ENCODE measurements at regions not wholly inside any gene's neighbourhood (a gene's known extent, or its start where the extent isn't known, plus 50 kb on each side); places are given as distances from the start of the nearest gene placed in this dataset.

DNA sequence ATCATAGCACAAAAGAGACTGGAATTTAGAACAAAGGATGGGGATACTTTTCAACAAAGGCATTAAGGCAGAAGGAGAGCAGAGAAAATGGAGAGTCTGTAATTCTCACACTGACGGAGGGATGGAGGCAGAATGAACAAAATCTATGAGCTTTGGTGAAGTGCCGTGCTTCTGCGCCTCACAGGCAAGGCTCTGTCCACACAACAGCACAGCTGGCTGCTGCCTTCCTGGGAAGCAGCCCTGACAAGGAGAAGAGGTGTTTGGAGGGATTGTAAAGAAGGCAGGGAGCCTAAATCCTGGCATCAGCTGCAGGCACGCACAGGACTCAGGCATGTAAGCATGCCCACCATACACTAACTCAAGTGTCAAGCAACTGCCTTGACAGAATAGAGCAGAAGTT is 485.2 kb upstream of the KIF2A start:
- Histone ChIP-seq H3K27me3 (peaks cover 0 to 10% (median 0%) of the 10 kb centered on the region in 9 donors), H3K4me3 (no peak overlapping the region), H3K27ac (no peak overlapping the region), H3K9me3 (no peaks in the 10 kb centered on the region), H3K36me3 (no peaks in the 10 kb centered on the region), H3K4me1 (peaks cover 0 to 6% (median 0%) of the 10 kb centered on the region in 12 donors)
- intact Hi-C loops (cut with DNase I) = loop anchor here in 2 of 10 donors (10.0 kb wide), 2 partner anchors 146 to 866 kb away; no protein-coding TSS in a partner anchor
- ATAC-seq (no peak), DNase-seq (no peak)
- no peak for TF ChIP-seq POLR2A (IDR thresholded peaks at IDR 0.05)
- TF ChIP-seq, protein P1, sequence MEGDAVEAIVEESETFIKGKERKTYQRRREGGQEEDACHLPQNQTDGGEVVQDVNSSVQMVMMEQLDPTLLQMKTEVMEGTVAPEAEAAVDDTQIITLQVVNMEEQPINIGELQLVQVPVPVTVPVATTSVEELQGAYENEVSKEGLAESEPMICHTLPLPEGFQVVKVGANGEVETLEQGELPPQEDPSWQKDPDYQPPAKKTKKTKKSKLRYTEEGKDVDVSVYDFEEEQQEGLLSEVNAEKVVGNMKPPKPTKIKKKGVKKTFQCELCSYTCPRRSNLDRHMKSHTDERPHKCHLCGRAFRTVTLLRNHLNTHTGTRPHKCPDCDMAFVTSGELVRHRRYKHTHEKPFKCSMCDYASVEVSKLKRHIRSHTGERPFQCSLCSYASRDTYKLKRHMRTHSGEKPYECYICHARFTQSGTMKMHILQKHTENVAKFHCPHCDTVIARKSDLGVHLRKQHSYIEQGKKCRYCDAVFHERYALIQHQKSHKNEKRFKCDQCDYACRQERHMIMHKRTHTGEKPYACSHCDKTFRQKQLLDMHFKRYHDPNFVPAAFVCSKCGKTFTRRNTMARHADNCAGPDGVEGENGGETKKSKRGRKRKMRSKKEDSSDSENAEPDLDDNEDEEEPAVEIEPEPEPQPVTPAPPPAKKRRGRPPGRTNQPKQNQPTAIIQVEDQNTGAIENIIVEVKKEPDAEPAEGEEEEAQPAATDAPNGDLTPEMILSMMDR (IDR thresholded peaks at IDR 0.05) = no peak
- 71 to 84% (median 79%) methylated on average over 4 of the region's 4 CpGs for WGBS, 4 donors

DNA sequence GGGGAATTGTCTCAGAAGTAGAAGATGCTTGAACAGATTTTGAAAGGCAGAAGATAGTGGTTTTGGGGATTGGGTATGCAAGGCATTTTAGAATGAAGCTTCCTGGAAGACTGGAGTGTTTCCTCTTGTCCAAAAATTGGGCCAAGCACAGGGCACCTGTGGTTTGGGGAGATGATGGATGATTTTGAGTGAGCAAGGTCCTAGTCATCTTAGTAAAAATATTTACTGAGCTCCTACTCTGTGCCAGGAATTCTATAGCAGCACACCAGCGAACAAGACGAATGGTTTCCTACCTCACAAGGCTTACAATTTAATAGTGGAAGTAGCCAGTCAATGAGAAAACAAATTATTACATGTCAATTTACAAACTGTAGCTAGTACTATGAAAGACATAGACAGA is 484.4 kb upstream of the KIF2A start:
- TF ChIP-seq POLR2A (IDR thresholded peaks at IDR 0.05) = no peak
- TF ChIP-seq, protein P1 (IDR thresholded peaks at IDR 0.05) = no peak
- Histone ChIP-seq H3K36me3 (no peaks in the 10 kb centered on the region), H3K9me3 (no peaks in the 10 kb centered on the region), H3K27ac (no peak overlapping the region), H3K27me3 (peaks cover 0 to 4% (median 0%) of the 10 kb centered on the region in 9 donors), H3K4me1 (peaks cover 0 to 6% (median 0%) of the 10 kb centered on the region in 12 donors), H3K4me3 (no peak overlapping the region)
- DNase-seq (no peak), ATAC-seq (no peak)
- WGBS, 4 donors = 92 to 98% (median 96%) methylated on average over 2 of the region's 2 CpGs
- intact Hi-C loops (cut with DNase I) = loop anchor here in 2 of 10 donors (10.0 kb wide), 2 partner anchors 147 to 867 kb away; no protein-coding TSS in a partner anchor

DNA sequence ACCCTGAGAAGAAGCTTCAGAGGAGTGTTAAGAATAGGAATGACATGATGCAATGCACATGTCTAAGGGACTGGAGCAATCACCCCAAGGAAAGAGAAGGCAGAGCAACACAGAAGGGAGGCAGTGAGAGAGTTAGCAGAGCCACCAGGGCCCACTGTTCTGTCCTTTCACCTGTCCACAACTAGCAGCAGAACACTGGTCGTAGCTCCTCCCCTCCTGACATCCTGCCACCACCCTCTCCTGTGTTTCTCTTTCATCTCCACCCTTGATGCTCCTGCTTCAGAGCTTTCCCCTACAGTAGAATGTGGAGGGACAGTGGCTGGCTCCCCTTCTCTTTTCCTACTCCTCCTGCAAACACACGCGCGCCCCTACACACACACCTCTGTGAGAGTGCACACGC is 483.4 kb upstream of the KIF2A start:
- Histone ChIP-seq H3K9me3 (no peaks in the 10 kb centered on the region), H3K27me3 (no peaks in the 10 kb centered on the region), H3K27ac (no peak overlapping the region), H3K4me1 (peaks cover 0 to 3% (median 0%) of the 10 kb centered on the region in 12 donors), H3K4me3 (no peak overlapping the region), H3K36me3 (no peaks in the 10 kb centered on the region)
- ATAC-seq (no peak), DNase-seq (no peak)
- 91 to 97% (median 95%) methylated on average over 5 of the region's 5 CpGs for WGBS, 4 donors
- intact Hi-C loops (cut with DNase I) = loop anchor here in 2 of 10 donors (10.0 kb wide), 2 partner anchors 148 to 868 kb away; no protein-coding TSS in a partner anchor
- no peak for TF ChIP-seq POLR2A (IDR thresholded peaks at IDR 0.05)
- TF ChIP-seq, protein P1 (IDR thresholded peaks at IDR 0.05) = no peak

DNA sequence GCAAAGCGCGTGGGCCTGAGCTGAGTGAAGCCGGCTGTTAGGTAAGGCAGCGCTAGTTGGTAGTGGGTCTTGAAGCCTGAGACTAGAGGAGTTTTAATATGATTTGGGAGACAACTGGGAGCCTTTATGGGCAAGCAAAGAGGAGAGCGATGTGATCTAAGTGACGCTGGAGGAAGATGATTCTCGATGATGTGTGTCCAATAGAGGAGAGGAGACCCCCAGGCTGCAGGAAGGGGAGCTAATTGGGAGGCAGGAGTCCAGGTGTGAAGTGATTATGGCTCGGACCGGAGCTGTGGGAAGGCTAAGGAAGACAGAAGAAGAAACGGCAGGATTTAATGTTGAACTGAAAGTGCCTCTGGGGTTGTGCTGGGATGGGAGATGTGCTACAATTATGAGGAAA is 482.9 kb upstream of the KIF2A start:
- DNase-seq (no peak), ATAC-seq (no peak)
- WGBS, 4 donors = 86 to 89% (median 86%) methylated on average over 10 of the region's 10 CpGs
- Histone ChIP-seq H3K4me1 (no peaks in the 10 kb centered on the region), H3K27ac (no peak overlapping the region), H3K9me3 (no peaks in the 10 kb centered on the region), H3K36me3 (no peaks in the 10 kb centered on the region), H3K4me3 (no peak overlapping the region), H3K27me3 (no peaks in the 10 kb centered on the region)
- intact Hi-C loops (cut with DNase I) = loop anchor here in 2 of 10 donors (10.0 kb wide), 2 partner anchors 148 to 868 kb away; no protein-coding TSS in a partner anchor
- TF ChIP-seq, protein P1 (IDR thresholded peaks at IDR 0.05) = no peak
- no peak for TF ChIP-seq POLR2A (IDR thresholded peaks at IDR 0.05)
